Activated CD4-positive, alpha-beta T cell treated with anti-CD3 and anti-CD28 coated beads for 36 hours (primary cell): ENCODE measurements at regions not wholly inside any gene's neighbourhood (a gene's known extent, or its start where the extent isn't known, plus 50 kb on each side); places are given as distances from the start of the nearest gene placed in this dataset.
"Not testable (repeated sequence)": the region's sequence is repeated elsewhere in the genome, so short reads cannot be mapped to it uniquely, and the experiment has no call there.

Source experiments
- ATAC-seq: fragments of 200-7000 bp; cut with Tn5 transposase; one replicate; pipeline ENCODE4 v1.10.0; 2021; ENCODE audit warnings: mild to moderate bottlenecking, moderate library complexity
- CTCF ChIA-PET: fragments of 350-600 bp; sonication (Branson Sonifier 250); formaldehyde crosslinking; loops from one replicate; lab custom pipeline; 2021; ENCODE audit warnings: antibody characterized with exemption; lab: Charles Lee
- POLR2A ChIA-PET: fragments of 350-600 bp; sonication (Branson Sonifier 250); formaldehyde crosslinking; loops from one replicate; lab custom pipeline; 2021; ENCODE audit warnings: antibody characterized with exemption, inconsistent platforms; lab: Charles Lee
- DNase-seq: peaks from one replicate; pipeline ENCODE4 v3.0.0-alpha.2; 2020
- H3K27ac Mint-ChIP-seq: one replicate; pipeline ENCODE4 v1.8.0; 2021; ENCODE audit warnings: mixed read lengths
- H3K27me3 Mint-ChIP-seq: one replicate; pipeline ENCODE4 v1.8.0; 2021; ENCODE audit warnings: mixed read lengths
- H3K36me3 Mint-ChIP-seq: one replicate; pipeline ENCODE4 v1.8.0; 2021; ENCODE audit warnings: low read depth, mixed read lengths
- H3K4me1 Mint-ChIP-seq: one replicate; pipeline ENCODE4 v1.8.0; 2021; ENCODE audit warnings: mixed read lengths
- H3K4me3 Mint-ChIP-seq: one replicate; pipeline ENCODE4 v1.8.0; 2021; ENCODE audit warnings: mild to moderate bottlenecking, moderate library complexity, mixed read lengths
- H3K9me3 Mint-ChIP-seq: one replicate; pipeline ENCODE4 v1.8.0; 2021; ENCODE audit warnings: low read depth, mixed read lengths
- intact Hi-C, 2 experiments: fragments of 100-400 bp; cut with DNase I in 1 of 2; cut with micrococcal nuclease in 1 of 2; formaldehyde crosslinking; loops; one replicate each; pipeline versions ENCODE4 v1.14.2 to v1.15.1; 2022 to 2024; cut with DNase I, micrococcal nuclease

DNA sequence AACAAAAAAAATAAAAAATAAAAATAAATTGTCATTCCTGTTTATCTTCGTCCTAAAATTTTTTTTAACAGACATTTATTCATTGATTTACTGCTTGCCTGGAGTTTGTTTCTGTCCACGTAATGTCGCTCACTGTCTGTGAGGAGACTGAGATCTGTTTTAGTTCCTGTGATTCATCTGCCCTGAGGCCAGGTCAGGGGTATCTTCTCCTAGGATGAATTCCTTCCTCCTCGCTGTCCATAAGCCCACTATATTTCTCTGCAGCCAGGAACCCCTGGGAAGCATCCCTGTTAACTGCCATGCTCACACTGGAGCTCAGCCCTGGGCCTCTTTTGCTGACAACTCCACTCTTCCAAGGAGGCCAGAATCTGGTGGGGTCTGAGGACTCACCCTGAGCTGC is 682.0 kb downstream of the MTRR start:
- H3K27me3 Mint-ChIP-seq = no peaks in the 10 kb centered on the region
- no peak for DNase-seq
- ChIA-PET CTCF (interaction anchor here (0.5 kb wide), 1 partner anchor 337 kb away, joined by 4 read pairs; no protein-coding TSS in a partner anchor), POLR2A (no interaction called here)
- peaks cover 20% of the 10 kb centered on the region for H3K9me3 Mint-ChIP-seq
- intact Hi-C loops = no loop called here
- no peak overlapping the region for H3K4me3 Mint-ChIP-seq
- no peak for ATAC-seq
- H3K27ac Mint-ChIP-seq = no peak overlapping the region
- no peaks in the 10 kb centered on the region for H3K4me1 Mint-ChIP-seq
- H3K36me3 Mint-ChIP-seq = no peaks in the 10 kb centered on the region

DNA sequence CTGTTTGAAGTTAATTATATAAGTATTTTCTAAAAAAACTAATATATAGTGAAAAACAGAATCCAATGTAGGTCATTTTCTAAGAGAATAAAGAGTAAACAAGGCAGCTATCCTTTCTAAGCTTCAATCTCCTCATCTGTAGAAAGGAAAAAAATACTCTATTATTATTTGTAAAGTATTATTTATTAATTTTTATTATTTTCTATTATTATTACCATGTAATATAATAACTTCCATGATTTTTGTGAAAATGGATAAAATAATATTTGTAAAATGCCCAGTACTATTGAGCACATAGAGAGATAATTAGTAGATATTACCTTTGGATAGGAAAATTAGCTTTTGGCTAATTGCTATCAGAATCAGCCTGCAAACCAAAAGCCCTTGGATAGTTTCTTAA is 684.4 kb downstream of the MTRR start:
- H3K4me1 Mint-ChIP-seq = no peaks in the 10 kb centered on the region

DNA sequence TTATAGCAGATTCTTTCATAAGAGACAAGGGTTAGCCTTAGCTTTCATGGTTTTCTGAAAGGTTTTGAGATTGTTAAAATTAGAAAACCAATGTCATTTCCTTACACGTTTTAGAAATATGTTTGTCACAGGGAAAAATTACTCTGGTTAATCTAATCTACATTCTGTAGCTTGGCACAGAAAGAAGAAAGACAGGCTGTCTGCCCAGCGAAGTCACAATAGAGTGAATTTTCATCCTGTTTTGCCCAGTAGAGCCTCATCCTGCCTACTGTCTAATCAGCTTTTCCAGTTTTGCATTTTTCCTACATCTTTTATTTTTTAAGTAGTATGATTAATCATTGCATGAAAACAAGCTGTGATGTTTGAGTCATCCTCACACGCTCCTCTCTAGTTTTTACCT is 688.8 kb downstream of the MTRR start:
- DNase-seq (no peak), ATAC-seq (no peak)
- Mint-ChIP-seq H3K4me1 (no peaks in the 10 kb centered on the region), H3K4me3 (no peak overlapping the region), H3K27ac (no peak overlapping the region), H3K9me3 (peaks cover 21% of the 10 kb centered on the region), H3K36me3 (no peaks in the 10 kb centered on the region), H3K27me3 (no peaks in the 10 kb centered on the region)
- ChIA-PET POLR2A (no interaction called here), CTCF (no interaction called here)
- intact Hi-C loops = no loop called here

More for the DNA sequence above, 684.4 kb downstream of the MTRR start:
- peaks cover 24% of the 10 kb centered on the region for H3K9me3 Mint-ChIP-seq
- H3K27me3 Mint-ChIP-seq = no peaks in the 10 kb centered on the region
- DNase-seq (no peak), ATAC-seq (no peak)
- no peak overlapping the region for H3K27ac Mint-ChIP-seq
- POLR2A ChIA-PET = no interaction called here
- no peak overlapping the region for H3K4me3 Mint-ChIP-seq
- CTCF ChIA-PET = no interaction called here
- intact Hi-C loops = no loop called here
- H3K36me3 Mint-ChIP-seq = no peaks in the 10 kb centered on the region

DNA sequence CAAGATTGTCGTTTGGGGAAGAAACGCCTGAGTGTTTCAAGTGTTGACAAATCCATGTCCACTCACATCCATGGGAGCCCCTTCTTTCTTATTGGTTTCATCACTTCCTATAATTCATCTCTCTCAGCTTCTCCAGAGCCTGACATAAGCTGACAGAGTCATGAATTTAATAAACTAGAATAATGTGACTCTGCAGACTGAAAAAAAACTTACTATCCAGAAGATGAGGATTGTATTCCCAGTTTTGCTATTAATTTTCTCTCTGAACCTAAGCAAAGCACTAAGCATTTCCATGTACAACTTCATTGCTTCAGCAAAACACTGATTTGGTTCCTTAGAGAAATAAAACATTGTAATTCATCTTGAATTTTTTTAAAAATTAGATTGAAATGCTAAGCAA is 691.8 kb downstream of the MTRR start:
- POLR2A ChIA-PET = no interaction called here
- CTCF ChIA-PET = no interaction called here
- H3K4me3 Mint-ChIP-seq = no peak overlapping the region
- no peak overlapping the region for H3K27ac Mint-ChIP-seq
- H3K27me3 Mint-ChIP-seq = no peaks in the 10 kb centered on the region
- DNase-seq = no peak
- no peak for ATAC-seq
- intact Hi-C loops = no loop called here
- no peaks in the 10 kb centered on the region for H3K4me1 Mint-ChIP-seq
- peaks cover 8% of the 10 kb centered on the region for H3K9me3 Mint-ChIP-seq
- H3K36me3 Mint-ChIP-seq = no peaks in the 10 kb centered on the region

DNA sequence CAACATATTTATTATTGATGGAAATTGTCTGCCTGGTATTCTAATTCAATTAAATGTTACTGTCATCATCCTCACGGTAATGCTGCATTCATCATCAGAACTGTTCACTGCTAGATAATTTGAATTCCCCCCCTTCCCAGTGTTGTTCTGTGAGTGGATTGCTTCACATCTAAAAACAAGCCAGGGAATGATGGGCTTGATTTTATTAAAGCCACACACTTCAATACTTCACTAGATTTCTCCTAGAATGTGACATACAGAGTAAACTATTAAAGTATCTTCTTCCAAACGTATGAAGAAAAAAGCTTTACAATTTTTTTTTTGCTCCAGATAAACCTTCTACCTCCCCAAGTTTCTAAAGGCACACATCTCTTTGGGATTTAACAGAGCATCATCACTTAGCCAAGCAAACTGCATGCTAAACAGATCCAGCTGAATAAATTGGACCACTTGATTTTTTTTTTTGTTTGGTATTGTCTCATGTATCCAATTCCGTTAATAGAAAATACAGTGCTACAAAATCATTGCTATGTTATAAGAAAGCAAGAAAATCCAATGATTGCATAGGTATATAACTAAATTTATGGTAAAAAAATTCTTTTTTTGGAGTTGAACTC is 692.4 kb downstream of the MTRR start:
- no peaks in the 10 kb centered on the region for H3K27me3 Mint-ChIP-seq
- no peak for DNase-seq
- POLR2A ChIA-PET = no interaction called here
- intact Hi-C loops = no loop called here
- H3K4me3 Mint-ChIP-seq = no peak overlapping the region
- CTCF ChIA-PET = no interaction called here
- H3K4me1 Mint-ChIP-seq = no peaks in the 10 kb centered on the region
- H3K36me3 Mint-ChIP-seq = no peaks in the 10 kb centered on the region
- ATAC-seq = no peak
- no peak overlapping the region for H3K27ac Mint-ChIP-seq
- H3K9me3 Mint-ChIP-seq = peaks cover 2% of the 10 kb centered on the region

DNA sequence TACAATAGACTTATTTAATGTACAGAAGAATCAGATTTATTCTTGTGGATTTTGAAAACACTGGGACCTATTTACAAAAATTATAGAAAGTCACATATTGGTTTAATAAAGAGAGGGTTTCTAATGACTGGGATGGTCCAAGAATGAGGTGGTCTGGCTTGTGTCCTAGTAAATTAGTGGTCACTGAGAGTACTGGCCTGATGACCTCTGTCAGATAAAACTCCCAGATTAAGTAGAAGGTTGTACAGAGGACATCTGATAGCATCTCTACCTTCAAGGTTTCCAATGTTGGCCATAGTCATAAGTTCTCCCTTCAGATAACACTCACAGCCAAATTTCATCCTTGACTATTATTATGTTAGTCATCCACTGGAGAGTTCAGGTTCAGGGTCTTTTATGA is 692.9 kb downstream of the MTRR start:
- Mint-ChIP-seq H3K9me3 (peaks cover 2% of the 10 kb centered on the region), H3K4me1 (no peaks in the 10 kb centered on the region), H3K27ac (no peak overlapping the region), H3K4me3 (no peak overlapping the region), H3K27me3 (no peaks in the 10 kb centered on the region), H3K36me3 (no peaks in the 10 kb centered on the region)
- ChIA-PET CTCF (no interaction called here), POLR2A (no interaction called here)
- no peak for DNase-seq
- ATAC-seq = no peak
- intact Hi-C loops = no loop called here

DNA sequence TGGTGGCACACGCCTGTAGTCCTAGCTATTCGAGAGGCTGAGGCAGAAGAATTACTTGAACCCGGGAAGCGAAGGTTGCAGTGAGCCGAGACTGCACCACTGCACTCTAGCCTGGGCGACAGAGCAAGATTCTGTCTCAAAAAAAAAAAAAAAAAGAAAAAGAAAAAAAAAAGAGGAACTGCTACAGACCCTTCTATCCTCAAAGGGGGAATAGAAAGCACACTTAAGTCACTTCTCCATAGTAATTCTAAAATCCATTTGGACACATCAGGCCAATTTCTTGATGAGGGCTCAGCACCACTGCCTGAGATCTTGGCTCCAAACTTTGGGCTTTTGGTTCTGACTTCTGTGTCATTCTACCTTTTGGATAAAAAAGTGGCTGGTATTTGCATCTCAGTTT is 694.6 kb downstream of the MTRR start:
- H3K9me3 Mint-ChIP-seq, H3K27ac Mint-ChIP-seq, intact Hi-C loops, H3K4me3 Mint-ChIP-seq, DNase-seq, H3K27me3 Mint-ChIP-seq, H3K4me1 Mint-ChIP-seq, POLR2A ChIA-PET, CTCF ChIA-PET, ATAC-seq, H3K36me3 Mint-ChIP-seq: not testable (repeated sequence)

DNA sequence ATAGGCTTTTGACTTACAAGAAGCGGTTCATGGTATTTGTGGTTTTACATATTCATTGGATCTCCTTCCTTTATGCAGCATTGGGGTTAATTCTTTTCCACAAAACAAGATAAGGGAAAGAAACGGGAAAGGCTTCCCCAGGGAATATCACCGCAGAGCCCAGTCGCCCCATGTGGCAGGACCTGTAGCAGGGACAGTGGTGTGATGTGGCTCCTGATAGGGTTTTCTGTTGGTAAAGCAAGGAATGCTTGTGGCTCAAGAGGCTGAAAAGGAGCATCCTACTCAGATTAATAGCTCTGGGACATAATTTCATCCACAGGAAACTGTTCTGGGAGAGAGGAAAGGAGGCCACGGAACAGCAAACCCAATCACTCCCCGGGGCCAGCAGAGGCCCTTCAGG is 699.9 kb downstream of the MTRR start:
- H3K4me1 Mint-ChIP-seq = no peaks in the 10 kb centered on the region
- no peak for DNase-seq
- intact Hi-C loops = no loop called here
- ChIA-PET CTCF (no interaction called here), POLR2A (no interaction called here)
- no peak for ATAC-seq
- H3K27me3 Mint-ChIP-seq = no peaks in the 10 kb centered on the region
- no peak overlapping the region for H3K4me3 Mint-ChIP-seq
- H3K27ac Mint-ChIP-seq = no peak overlapping the region
- no peaks in the 10 kb centered on the region for H3K9me3 Mint-ChIP-seq
- no peaks in the 10 kb centered on the region for H3K36me3 Mint-ChIP-seq

DNA sequence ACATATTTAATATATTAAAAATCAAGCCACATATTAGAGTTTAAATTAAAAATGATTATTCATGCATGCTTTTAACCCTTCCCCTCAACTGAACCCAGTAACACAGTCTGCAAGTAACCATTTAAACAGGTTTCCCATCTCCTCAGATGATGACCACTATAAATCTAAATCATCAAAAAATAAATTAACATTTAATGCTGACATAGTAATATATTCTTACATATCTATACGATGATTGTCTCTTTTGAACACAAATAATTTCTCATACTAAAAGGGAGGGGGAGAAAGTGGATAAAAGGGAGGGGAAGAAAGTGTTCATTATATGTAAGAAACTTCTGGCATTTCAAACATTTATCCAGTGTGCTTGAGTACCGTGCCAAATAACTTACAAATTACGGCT is 701.6 kb downstream of the MTRR start:
- no peaks in the 10 kb centered on the region for H3K9me3 Mint-ChIP-seq
- POLR2A ChIA-PET = no interaction called here
- H3K4me3 Mint-ChIP-seq = no peak overlapping the region
- ATAC-seq (no peak), DNase-seq (no peak)
- CTCF ChIA-PET = no interaction called here
- H3K4me1 Mint-ChIP-seq = no peaks in the 10 kb centered on the region
- H3K27ac Mint-ChIP-seq = no peak overlapping the region
- no peaks in the 10 kb centered on the region for H3K27me3 Mint-ChIP-seq
- no peaks in the 10 kb centered on the region for H3K36me3 Mint-ChIP-seq
- intact Hi-C loops = no loop called here

DNA sequence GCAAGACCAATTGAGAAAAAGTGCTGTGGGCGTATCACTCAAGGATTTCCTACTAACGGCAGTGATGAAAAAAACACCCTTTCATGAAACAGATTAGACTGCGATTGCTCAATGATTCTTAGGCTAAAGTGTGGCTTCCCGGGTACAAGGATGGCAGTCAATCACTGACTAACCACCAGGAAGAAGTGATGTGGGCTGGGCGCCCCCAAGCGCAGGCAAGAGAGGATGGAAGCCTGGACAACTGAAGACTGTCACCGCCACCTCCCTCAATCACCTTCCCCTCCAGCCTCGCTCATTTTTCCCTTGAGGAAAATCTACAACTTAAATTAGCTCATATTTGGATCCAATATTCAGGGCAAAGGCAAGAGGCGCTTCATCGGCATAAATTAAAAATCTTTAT is 707.2 kb downstream of the MTRR start:
- H3K27ac Mint-ChIP-seq = no peak overlapping the region
- H3K27me3 Mint-ChIP-seq = no peaks in the 10 kb centered on the region
- CTCF ChIA-PET = no interaction called here
- ATAC-seq (no peak), DNase-seq (no peak)
- H3K36me3 Mint-ChIP-seq = no peaks in the 10 kb centered on the region
- H3K9me3 Mint-ChIP-seq = no peaks in the 10 kb centered on the region
- POLR2A ChIA-PET = no interaction called here
- H3K4me1 Mint-ChIP-seq = no peaks in the 10 kb centered on the region
- intact Hi-C loops = no loop called here
- no peak overlapping the region for H3K4me3 Mint-ChIP-seq

DNA sequence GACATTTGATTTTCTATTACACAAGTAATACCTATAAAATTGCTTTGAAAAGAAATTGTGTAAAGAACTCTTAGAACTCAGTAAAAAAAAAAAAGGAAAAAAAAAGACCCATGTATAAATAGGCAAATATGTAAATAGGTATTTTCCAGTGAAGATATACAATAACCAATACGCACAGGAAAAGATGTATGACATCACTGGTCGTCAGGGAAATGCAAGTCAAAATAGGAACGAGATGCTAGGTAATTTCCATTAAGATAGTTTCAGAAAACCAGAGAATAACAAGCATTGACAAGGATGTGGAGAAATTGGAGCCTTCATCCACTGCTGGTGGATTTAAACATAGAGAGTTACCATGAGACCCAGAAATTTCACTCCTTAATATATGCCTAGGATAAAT is 708.8 kb downstream of the MTRR start:
- H3K9me3 Mint-ChIP-seq = no peaks in the 10 kb centered on the region
- ChIA-PET CTCF (no interaction called here), POLR2A (no interaction called here)
- DNase-seq = no peak
- H3K27me3 Mint-ChIP-seq = no peaks in the 10 kb centered on the region
- no peaks in the 10 kb centered on the region for H3K4me1 Mint-ChIP-seq
- H3K36me3 Mint-ChIP-seq = no peaks in the 10 kb centered on the region
- no peak overlapping the region for H3K4me3 Mint-ChIP-seq
- no peak overlapping the region for H3K27ac Mint-ChIP-seq
- intact Hi-C loops = no loop called here
- ATAC-seq = no peak

DNA sequence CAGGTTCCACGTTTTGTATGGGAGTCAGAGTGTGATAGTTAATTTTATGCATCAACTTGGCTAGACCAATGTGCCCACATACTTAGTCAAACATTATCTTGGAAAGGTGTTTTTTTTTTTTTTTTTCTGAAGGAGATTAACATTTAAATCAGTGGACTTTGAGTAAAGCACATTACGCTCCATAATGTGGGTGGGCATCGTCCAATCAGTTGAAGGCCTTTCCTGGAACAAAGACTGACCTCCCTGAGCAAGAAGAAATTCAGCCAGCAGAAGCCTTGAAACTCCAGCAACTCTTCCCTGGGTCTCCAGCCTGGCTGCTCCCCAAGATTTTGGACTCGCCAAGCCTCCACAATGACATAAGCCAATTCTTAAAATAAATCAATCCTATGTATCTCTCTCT is 711.4 kb downstream of the MTRR start:
- DNase-seq (no peak), ATAC-seq (no peak)
- Mint-ChIP-seq H3K27me3 (no peaks in the 10 kb centered on the region), H3K36me3 (no peaks in the 10 kb centered on the region), H3K4me1 (no peaks in the 10 kb centered on the region), H3K9me3 (no peaks in the 10 kb centered on the region), H3K4me3 (no peak overlapping the region), H3K27ac (no peak overlapping the region)
- CTCF ChIA-PET = no interaction called here
- POLR2A ChIA-PET = no interaction called here
- intact Hi-C loops = no loop called here

DNA sequence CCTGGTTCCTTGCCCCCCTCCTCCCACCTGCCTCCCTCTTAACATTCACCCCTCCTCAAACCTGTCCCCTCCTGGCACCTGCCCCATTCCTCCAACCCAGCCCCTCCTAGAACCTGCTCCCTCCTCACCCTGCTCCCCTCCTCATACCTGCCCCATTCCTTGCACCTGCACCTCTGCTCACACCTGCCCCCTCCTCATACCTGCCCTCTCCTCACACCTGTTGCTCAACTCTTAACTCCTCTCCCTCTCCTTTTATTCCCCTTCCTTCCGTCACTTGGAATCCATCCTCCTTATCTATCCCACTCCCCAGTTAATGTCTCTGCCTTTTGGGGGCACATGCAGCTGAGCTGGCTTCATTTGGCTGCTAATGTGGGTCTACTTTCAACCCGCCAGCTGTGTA is 712.1 kb downstream of the MTRR start:
- ChIA-PET POLR2A (no interaction called here), CTCF (no interaction called here)
- ATAC-seq = no peak
- no peak overlapping the region for H3K27ac Mint-ChIP-seq
- H3K4me3 Mint-ChIP-seq = no peak overlapping the region
- intact Hi-C loops = no loop called here
- H3K27me3 Mint-ChIP-seq = no peaks in the 10 kb centered on the region
- no peak for DNase-seq
- no peaks in the 10 kb centered on the region for H3K36me3 Mint-ChIP-seq
- no peaks in the 10 kb centered on the region for H3K4me1 Mint-ChIP-seq
- no peaks in the 10 kb centered on the region for H3K9me3 Mint-ChIP-seq
